ENCODE measurements at regions not wholly inside any gene's neighbourhood (a gene's known extent, or its start where the extent isn't known, plus 50 kb on each side); places are given as distances from the start of the nearest gene placed in this dataset.

GRCh38 chr12:97177481-97177880 lies 270.4 kb downstream of the NEDD1 start:
- no peak for DNase-seq (ENCODE audit: low read depth)

GRCh38 chr12:97181571-97182265 lies 274.7 kb downstream of the NEDD1 start:
- no peak for DNase-seq (ENCODE audit: low read depth)

GRCh38 chr12:97182769-97183168 lies 275.7 kb downstream of the NEDD1 start:
- no peak for DNase-seq (ENCODE audit: low read depth)

GRCh38 chr12:97184127-97184773 lies 277.2 kb downstream of the NEDD1 start:
- no peak for DNase-seq (ENCODE audit: low read depth)

- DNase-seq (ENCODE audit: low read depth): no peak
Measured at GRCh38 chr12:97185567-97185966, 277.0 kb upstream of the RMST start.

GRCh38 chr12:97194546-97194945 lies 268.1 kb upstream of the RMST start:
- DNase-seq (ENCODE audit: low read depth): no peak

- DNase-seq (ENCODE audit: low read depth): no peak
Measured at GRCh38 chr12:97200181-97200580, 262.4 kb upstream of the RMST start.

GRCh38 chr12:97203408-97203807 lies 259.2 kb upstream of the RMST start:
- DNase-seq (ENCODE audit: low read depth): no peak

- no peak for DNase-seq (ENCODE audit: low read depth)
Measured at GRCh38 chr12:97209997-97210396, 252.6 kb upstream of the RMST start.

GRCh38 chr12:97211416-97211930 lies 251.1 kb upstream of the RMST start:
- DNase-seq (ENCODE audit: low read depth): no peak

GRCh38 chr12:97216848-97217247 lies 245.8 kb upstream of the RMST start:
- DNase-seq (ENCODE audit: low read depth): no peak

GRCh38 chr12:97222391-97222790 lies 240.2 kb upstream of the RMST start:
- DNase-seq (ENCODE audit: low read depth): no peak

GRCh38 chr12:97223419-97223818 lies 239.2 kb upstream of the RMST start:
- DNase-seq (ENCODE audit: low read depth): no peak

GRCh38 chr12:97229004-97229403 lies 233.6 kb upstream of the RMST start:
- no peak for DNase-seq (ENCODE audit: low read depth)

- DNase-seq (ENCODE audit: low read depth): no peak
Measured at GRCh38 chr12:97235102-97235501, 227.5 kb upstream of the RMST start.

- DNase-seq (ENCODE audit: low read depth): no peak
Measured at GRCh38 chr12:97246368-97246767, 216.2 kb upstream of the RMST start.

GRCh38 chr12:97250483-97250882 lies 212.1 kb upstream of the RMST start:
- no peak for DNase-seq (ENCODE audit: low read depth)

- no peak for DNase-seq (ENCODE audit: low read depth)
Measured at GRCh38 chr12:97257726-97258125, 204.9 kb upstream of the RMST start.

- DNase-seq (ENCODE audit: low read depth): no peak
Measured at GRCh38 chr12:97259098-97259497, 203.5 kb upstream of the RMST start.

- DNase-seq (ENCODE audit: low read depth): no peak
Measured at GRCh38 chr12:97260786-97261185, 201.8 kb upstream of the RMST start.

GRCh38 chr12:97267166-97267565 lies 195.4 kb upstream of the RMST start:
- DNase-seq (ENCODE audit: low read depth): no peak

GRCh38 chr12:97267594-97268202 lies 194.9 kb upstream of the RMST start:
- no peak for DNase-seq (ENCODE audit: low read depth)

- no peak for DNase-seq (ENCODE audit: low read depth)
Measured at GRCh38 chr12:97272471-97272870, 190.1 kb upstream of the RMST start.
